ENCODE measurements at regions not wholly inside any gene's neighbourhood (a gene's known extent, or its start where the extent isn't known, plus 50 kb on each side); places are given as distances from the start of the nearest gene placed in this dataset.

DNA sequence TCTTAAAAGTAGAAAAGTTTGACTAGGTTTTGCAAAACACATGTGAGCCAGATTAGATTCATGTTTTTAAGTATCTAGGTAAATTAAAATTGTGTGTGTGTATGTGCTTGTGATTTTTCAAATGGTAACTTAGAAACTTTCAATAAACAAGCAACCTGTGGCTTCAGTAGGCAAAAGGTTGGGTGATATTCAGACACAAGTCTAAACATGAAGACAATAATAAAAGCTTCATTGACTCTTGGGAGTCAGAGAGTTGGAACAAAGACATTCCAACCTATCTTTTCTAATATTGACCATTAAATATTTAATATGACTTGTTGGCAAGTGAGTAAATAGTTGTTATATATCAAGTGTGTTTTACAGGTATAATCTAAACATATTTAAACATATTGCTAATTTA, 1049.6 kb upstream of the ADGRL4 start:
- H3K4me3 ChIP-seq (ENCODE audit: low read depth, low read length), result no peak overlapping the region

DNA sequence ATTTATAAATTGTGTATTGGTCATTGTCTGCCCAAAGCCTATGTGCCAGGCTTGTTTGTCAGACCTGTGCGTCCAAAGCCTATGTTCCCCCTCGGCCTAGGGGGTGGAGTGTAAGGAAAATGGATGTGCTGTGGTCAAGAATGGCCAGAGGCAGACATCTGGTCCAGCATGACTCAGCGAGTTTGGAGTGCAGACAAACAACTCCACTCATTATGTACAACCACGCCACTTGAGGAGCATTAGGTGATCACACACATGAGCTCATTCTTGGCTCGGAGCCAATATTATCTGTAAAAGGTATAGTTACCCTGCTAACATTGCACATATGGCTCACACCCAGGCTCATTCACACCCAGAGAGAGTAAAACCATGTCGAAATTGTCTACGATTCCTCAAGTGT, 1047.6 kb upstream of the ADGRL4 start:
- H3K4me3 ChIP-seq (ENCODE audit: low read depth, low read length), result no peak overlapping the region

DNA sequence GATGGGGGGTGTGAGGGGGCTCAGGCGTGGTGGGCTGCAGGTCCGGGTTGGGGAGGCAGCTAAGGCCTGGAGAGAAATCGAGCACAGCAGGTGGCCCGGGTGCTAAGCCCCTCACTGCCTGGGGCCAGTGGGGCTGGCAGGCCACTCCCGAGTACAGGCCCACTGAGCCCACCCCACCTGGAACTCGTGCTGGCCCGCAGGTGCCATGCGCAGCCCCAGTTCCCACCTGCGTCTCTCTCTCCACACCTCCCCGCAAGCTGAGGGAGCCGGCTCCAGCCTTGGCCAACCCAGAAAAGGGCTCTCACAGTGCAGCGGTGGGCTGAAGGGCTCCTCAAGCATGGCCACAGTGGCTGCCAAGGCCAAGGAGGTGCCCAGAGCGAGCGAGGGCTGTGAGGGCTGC, 1047.1 kb upstream of the ADGRL4 start:
- no peak overlapping the region for H3K4me3 ChIP-seq (ENCODE audit: low read depth, low read length)

DNA sequence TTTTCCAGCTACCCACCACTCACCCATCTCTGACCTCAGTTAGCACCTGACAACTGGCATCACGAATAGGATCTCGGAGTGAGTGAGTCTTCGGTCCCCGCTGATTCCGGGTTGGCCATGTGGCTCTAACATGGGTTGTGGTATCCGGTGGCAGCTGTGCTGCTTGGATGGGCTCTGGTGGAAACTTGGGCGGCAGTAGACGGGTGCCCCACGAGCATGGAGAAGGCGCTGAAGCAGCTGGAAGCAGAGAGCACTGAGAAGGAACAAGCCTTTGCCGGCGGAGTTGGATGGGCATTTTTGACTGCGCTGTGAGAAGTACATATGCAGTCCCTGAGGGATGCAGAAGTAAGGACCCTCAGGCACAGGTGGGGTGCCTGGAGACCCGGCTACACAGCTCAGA, 1044.0 kb upstream of the ADGRL4 start:
- no peak overlapping the region for H3K4me3 ChIP-seq (ENCODE audit: low read depth, low read length)

DNA sequence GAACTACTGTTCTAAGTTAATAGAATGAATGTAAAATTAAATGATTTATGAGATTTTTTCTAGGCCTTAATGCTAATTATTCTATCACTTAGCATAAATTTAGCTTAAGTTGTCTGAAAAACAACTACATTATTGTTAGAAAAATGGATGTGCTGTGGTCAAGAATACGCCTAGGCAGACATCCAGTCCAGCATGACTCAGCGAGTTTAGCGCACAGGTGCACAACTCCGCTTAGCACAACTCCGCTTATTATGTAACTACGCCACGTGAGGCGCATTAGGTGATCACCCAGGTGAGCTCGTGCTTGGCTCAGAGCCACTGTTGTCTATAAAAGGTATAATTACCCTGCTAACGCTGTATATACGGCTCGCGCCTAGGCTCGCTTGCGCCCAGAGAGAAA, 1043.6 kb upstream of the ADGRL4 start:
- H3K4me3 ChIP-seq (ENCODE audit: low read depth, low read length), result no peak overlapping the region

DNA sequence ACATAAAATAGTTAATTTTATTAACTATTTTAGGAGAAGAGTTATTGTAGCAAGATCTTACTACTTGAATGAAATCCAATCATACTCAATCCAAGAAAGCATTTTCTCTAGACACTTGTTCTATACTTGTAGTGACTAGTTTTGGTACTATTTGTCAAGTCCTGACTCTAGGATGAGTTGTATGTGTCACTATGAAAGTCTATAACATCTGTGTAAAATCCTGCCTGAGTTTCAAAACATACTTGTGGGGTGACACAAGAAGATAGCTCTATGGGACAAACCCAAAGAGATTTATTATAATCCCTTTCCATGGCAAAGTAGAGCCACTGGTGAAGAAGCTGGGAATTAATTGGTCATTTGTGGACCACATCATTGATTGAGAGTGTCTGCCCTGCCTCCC, 1042.2 kb upstream of the ADGRL4 start:
- no peak overlapping the region for H3K4me3 ChIP-seq (ENCODE audit: low read depth, low read length)

DNA sequence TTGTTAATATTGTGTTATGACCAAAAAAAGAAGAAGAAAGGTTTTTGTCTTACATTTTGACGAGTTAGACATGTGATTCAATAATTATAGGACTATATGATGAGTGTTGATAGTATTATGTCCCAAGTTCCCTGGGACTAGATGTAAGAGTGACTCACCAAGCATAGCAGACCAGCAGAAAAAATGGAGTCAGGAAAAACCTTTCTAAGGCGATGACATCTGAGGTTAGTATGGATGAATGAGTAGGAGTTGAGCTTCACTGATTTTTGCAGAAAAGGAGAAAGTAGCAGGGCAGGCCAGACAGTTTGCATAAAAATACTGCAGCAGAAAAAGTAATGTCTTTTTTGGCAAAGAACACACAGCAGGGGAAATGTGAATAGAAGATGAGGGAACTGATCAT, 1041.3 kb upstream of the ADGRL4 start:
- no peak overlapping the region for H3K4me3 ChIP-seq (ENCODE audit: low read depth, low read length)

DNA sequence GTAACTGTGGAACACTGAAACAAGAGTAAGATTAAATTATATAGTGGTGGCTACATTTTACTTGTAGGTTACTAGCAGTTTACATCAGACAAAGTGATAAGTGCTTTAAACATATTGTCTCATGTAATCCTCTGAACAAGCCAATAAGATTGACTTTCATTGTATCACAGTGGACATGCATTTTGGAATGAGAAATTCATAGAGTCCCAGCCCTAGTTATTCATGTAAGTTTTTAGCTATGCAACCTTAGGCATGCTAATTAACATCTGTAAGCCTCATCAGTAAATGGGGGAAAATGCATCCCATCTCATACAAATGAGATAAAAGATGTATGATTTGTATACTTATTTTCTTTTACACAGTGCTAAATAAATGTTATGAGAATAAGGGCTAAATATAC, 1038.1 kb upstream of the ADGRL4 start:
- no peak overlapping the region for H3K4me3 ChIP-seq (ENCODE audit: low read depth, low read length)

DNA sequence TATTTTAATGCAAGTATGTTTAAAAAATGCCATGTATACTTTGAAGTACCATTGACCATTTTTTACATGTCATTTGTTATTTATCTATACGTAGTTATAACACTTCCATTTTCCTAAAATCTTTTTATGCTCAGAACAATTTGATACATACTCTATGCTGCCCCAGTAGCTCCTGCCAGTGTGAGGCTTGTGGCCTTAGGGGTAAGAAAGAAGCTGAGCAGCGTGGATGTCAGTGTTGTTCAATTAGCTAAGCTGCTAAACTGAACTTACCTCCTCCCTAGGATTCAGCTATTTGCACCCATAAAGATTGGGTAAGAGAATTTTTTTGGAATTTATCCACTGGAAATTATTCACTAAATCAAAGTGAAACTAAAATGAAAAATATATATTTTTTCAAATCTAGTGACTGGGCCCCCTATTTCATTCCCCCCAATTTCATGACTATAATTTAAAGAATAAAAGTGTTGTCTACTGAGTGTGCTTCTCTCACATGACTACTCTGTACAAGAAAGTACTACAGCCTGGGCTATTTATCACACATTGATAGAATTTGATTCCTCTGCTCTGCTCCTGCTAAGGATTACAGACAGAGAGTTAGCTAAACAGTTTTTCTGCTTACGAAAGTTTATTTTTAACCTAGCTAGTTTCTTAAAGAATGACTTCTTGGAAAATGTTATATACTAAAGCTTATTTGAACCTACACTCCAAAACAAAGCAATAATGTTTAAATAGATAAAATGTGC, 1030.3 kb upstream of the ADGRL4 start:
- H3K4me3 ChIP-seq (ENCODE audit: low read depth, low read length), result no peak overlapping the region

DNA sequence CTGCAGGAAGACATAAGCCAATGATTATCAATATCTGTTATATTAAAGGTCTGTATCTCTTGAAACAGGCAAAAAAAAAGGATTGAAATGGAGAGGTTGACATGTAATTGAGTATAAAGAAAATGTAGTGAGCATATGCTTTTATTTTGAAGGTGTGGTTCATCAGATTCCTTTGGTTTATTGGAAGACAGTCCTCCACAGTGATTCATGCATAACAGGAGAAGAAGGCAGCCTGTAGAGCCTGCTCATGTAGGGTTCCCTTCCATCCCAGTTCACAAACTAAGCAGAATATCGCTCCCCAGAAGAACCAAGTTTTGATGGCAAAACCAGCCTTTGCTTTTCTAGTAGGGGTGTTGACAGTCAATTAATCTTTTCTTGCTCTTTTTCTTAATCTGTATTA, 1016.8 kb upstream of the ADGRL4 start:
- no peak overlapping the region for H3K4me3 ChIP-seq (ENCODE audit: low read depth, low read length)

DNA sequence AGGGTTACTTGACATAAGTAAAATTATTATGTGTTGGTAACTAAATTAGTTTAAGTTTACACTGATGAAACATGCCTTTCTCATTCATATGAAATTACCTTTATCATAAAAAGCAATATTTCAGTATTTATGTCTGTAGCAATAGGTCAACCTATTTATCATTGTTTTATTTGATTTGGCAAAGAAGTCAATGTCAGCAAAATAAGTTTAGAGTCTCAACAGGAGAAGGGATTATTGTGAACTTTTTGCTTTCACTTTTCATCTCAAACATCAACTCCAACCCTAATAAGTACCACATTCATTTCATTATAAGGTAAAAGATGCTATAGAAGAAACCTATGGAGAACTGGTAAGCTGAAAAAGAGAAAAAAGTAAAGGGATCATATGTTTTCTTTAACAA, 1015.4 kb upstream of the ADGRL4 start:
- no peak overlapping the region for H3K4me3 ChIP-seq (ENCODE audit: low read depth, low read length)

DNA sequence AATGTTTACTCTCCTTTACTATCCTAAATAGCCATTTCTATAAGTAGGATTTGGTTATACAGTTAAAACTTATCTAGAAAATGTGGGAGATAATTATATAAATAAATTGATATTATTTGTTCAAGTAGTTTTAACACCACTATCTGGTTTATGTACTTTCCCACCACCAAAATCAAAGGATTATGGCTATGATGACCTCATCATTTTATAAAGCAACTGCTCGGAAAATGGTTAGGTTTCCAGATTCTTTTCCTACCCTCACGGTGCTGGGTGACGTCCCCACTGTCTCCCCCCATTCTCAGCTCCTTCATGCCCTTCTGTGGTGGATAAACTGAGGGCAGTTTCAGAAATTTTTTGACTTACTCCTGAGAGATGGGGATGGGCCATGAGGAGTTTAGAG, 1011.8 kb upstream of the ADGRL4 start:
- no peak overlapping the region for H3K4me3 ChIP-seq (ENCODE audit: low read depth, low read length)

DNA sequence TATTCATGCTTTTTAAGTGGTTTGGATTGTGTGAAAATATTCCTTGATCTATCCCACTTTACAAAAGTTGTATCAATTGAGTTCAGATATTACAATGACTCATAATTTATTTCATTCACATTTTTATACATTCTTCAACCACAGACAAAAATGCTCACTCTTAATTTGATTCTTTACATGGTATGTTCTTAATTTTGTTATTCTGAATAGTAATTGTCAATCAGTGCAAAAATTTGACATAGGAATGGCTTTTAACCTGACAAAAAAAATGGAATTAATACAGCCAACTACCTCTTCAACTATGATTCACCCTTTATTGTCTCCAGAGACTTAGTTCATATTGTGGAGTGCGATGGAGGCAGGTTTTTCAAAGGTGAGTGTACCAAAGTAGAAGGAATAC, 1002.4 kb upstream of the ADGRL4 start:
- H3K4me3 ChIP-seq (ENCODE audit: low read depth, low read length), result no peak overlapping the region

DNA sequence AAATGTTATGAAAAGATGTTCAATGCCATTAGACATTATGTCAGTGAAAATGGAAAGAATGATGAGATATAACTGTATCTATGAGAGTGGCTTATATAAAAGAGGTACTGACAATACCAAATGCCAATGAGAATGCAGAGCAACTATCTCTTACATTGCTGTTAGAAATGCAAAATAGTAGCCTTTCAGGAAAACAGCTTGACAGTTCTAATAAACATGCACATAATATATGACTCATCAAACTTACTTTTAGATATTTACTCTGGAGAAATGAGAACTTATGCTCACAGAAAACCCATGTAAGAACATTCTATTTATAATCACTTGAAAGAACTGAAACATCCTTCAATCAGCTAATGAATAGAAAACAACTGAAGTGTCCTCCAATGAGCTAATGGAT, 996.7 kb upstream of the ADGRL4 start:
- H3K4me3 ChIP-seq (ENCODE audit: low read depth, low read length), result no peak overlapping the region

DNA sequence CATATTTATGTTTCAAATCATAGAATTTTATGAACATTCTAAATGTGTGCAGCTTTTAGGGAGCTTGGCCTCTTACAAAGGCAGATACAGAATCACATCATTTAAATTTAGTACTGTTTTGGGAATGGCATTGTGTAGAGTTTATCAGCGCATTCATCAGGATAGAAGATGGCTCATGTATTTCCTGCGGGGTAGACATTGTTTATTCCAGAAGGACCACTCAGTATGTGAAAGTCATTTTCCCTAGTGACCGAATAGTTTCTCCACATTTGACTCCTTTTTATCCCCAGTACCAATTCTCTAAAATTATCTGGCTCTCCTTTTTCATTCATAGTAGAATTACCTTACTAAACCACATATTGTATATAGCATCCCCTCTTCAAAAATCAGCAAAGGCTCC, 981.9 kb upstream of the ADGRL4 start:
- H3K4me3 ChIP-seq (ENCODE audit: low read depth, low read length), result no peak overlapping the region

DNA sequence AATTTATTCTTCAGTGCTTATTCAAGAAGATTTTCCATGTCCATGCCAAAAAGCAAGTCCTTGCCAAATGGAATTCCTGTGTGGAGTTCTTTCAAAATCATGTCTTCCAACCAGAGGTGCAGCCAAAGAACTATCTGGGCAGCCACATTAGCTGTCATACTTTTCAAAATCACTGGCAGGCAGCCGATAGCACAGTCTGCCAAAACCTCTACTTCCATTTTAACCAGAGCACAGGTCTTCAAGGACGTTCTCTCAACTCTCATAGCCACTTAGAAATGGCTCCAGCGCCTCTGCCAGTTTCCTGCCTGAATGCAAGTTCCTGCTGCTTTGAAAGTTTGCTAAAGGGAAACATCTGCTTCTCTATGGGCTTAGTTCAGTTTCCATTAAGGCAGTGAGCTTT, 975.7 kb upstream of the ADGRL4 start:
- no peak overlapping the region for H3K4me3 ChIP-seq (ENCODE audit: low read depth, low read length)

DNA sequence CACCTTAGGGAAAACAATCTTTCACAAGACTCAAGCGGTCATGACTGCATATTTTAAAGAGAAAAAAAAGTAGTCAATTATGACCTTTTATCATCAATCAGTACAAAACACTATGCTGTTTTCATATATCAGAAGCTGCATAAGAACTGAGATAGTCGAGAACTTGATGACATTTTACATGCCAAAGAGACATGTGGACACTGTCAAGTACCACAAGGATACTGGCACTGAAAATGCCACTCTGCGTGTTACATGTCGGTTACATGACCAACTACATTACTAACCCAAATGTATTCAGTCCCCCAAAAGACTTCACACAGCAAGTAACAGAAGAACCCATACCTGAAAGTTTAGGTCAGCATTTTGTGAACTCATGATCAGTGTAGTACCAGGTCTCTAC, 975.0 kb upstream of the ADGRL4 start:
- H3K4me3 ChIP-seq (ENCODE audit: low read depth, low read length), result no peak overlapping the region

DNA sequence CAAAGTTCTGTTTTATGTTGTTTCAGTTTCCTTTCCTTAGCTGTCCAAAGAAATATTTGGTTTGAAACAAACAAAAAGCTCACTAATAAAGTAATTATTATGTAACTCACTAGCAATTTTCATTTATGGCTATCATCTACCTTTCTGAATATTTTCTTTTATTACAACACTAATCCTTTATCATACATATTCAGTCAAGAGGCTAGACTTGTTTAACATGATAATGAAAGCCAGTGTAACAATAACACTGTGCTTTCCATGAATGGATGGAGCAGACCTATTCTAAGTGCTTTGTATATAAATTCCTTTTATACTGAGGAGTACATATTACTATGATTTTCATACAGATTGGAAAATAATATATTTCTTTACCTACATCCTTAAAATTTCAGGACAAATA, 972.8 kb upstream of the ADGRL4 start:
- H3K4me3 ChIP-seq (ENCODE audit: low read depth, low read length), result no peak overlapping the region

DNA sequence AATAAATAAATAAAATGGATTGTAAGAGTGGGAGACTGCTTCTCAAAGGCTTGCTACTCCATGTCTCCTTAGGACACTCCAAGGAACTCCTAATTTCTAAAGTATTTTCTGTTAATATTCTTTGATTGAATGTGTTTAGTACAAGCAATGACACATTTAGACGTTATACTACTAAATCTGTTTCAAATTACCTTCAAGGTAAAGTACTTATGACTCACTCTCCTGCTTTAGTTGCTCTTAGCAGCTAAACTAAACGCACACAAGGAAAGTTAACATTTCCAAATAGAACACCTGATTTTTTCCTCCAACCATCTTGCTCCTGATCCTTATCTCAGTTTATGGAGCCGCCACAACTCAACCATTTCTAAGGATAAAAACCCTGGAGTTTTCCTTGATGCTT, 969.8 kb upstream of the ADGRL4 start:
- no peak overlapping the region for H3K4me3 ChIP-seq (ENCODE audit: low read depth, low read length)

DNA sequence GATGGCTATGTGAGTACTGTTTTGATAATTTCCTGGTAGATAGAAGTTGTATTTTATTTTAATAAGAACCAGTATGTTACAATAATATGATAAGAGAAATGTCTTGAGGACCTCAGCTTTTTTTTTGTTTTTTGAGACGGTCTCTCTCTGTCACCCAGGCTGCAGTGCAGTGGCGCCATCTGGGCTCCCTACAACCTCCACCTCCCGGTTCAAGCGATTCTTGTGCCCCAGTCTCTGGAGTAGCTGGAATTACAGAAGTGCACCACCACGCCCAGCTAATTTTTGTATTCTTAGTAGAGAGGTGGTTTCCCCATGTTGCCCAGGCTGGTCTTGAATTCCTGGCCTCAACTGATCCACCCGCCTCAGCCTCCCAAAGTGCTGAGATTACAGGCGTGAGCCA, 968.1 kb upstream of the ADGRL4 start:
- no peak overlapping the region for H3K4me3 ChIP-seq (ENCODE audit: low read depth, low read length)

DNA sequence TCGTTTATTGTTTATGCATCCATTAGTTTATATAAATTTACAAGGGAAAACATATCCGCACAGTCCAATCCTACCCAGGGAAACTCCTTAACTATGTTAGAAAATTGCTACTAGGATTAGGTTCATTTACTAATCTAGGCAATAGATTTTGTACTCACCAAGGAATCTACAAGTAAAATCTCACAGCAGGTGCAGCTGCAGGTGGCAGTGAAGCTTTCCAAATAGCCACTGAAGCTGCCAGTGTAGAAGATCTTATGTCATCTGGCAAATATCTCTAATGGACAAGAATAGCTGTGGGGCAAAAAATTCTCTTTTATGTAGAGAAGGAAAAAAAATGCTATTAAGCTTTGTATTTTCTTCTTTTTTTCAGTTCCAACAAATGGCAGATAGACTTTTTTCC, 963.4 kb upstream of the ADGRL4 start:
- no peak overlapping the region for H3K4me3 ChIP-seq (ENCODE audit: low read depth, low read length)

DNA sequence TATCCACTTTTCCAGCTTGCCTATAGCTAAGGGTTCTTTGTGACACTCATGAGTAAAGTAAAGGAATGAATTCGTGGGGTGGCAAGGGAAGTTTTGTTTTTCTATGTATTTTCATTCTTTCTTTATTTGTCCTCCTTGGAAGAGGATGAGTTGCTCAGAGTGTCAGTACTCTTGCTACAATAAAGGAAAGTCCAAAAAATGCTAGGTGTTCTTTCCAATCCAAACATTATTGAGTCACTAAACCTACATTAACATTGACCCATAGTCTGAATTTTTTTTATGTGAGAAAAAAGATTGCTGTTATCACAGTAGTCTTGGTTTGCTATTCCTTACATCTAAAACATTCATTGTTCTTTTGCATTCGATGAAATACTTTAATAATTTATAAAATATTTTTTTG, 959.9 kb upstream of the ADGRL4 start:
- H3K4me3 ChIP-seq (ENCODE audit: low read depth, low read length), result no peak overlapping the region

DNA sequence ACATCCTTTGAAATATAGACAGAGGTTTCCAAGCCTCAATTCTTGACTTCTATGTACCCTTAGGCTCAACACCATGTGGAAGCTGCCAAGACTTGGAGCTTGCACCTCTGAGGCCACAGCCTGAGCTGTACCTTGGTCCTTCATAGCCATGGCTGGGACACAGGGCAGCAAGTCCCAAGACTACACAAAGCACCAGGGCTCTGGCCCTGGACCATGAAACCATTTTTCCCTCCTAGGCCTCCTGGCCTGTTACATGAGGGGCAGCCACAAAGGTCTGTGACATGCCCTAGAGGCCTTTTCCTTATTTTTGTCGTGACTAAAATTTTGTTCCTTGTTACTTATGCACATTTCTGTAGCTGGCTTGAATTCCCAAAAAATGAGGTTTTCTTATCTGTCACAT, 953.1 kb upstream of the ADGRL4 start:
- no peak overlapping the region for H3K4me3 ChIP-seq (ENCODE audit: low read depth, low read length)

DNA sequence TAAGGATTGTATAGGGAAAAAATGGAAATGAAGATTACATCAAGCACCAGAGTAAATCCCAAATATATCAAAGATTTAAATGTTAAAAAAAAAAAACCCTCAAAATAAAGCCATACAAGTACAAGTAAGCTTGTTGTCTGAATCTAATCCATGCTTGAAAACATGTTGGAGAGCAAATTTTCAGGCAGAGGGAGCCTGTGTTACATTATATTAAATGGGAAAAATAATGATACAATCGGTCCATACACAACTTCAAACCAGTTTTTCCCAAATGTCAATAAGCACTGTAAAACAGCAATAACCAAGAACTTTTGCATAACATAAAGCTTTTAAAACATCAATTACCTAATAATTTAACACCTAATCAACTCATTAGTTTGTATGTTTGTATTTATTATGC, 949.4 kb upstream of the ADGRL4 start:
- H3K4me3 ChIP-seq (ENCODE audit: low read depth, low read length), result no peak overlapping the region

Data from iPS-11a (cell line).